HepG2 (cell line): ENCODE measurements at regions not wholly inside any gene's neighbourhood (a gene's known extent, or its start where the extent isn't known, plus 50 kb on each side); places are given as distances from the start of the nearest gene placed in this dataset.

Experiments
- CENPX ChIP-seq: sonication (generic); formaldehyde crosslinking; IDR thresholded peaks from 2 replicates; pipeline ENCODE4 v1.9.0; 2021; ENCODE audit warnings: mild to moderate bottlenecking, missing genetic modification reagents, moderate library complexity
- CHD2 ChIP-seq: IDR thresholded peaks from 2 replicates; pipeline ENCODE4 v1.6.1; 2011; ENCODE audit warnings: low read depth, low read length, improper control_type of control experiment
- ELF3 ChIP-seq: IDR thresholded peaks from 2 replicates; pipeline ENCODE4 v1.6.1; 2016; ENCODE audit warnings: missing genetic modification reagents, missing compliant biosample characterization
- FOSL2 ChIP-seq: sonication (generic); formaldehyde crosslinking; IDR thresholded peaks from 2 replicates; pipeline ENCODE4 v1.4.0; 2020; ENCODE audit warnings: missing genetic modification reagents
- GATAD2A ChIP-seq: IDR thresholded peaks from 2 replicates; pipeline ENCODE4 v1.6.1; 2016
- HMGA1 ChIP-seq: sonication (generic); formaldehyde crosslinking; conservative IDR thresholded peaks from 2 replicates; pipeline ENCODE4 v1.4.0; 2020; ENCODE audit warnings: missing genetic modification reagents
- KDM3A ChIP-seq: IDR thresholded peaks from 2 replicates; pipeline ENCODE4 v1.6.1; 2018; ENCODE audit warnings: low read depth, missing compliant biosample characterization
- KDM5B ChIP-seq: sonication (generic); formaldehyde crosslinking; IDR thresholded peaks from 2 replicates; pipeline ENCODE4 v1.4.0; 2020; ENCODE audit warnings: missing genetic modification reagents, mild to moderate bottlenecking, borderline replicate concordance
- KLF9 ChIP-seq: IDR thresholded peaks from 2 replicates; pipeline ENCODE4 v1.6.1; 2016; ENCODE audit warnings: low read depth
- MTF2 ChIP-seq: sonication (generic); formaldehyde crosslinking; IDR thresholded peaks from 2 replicates; pipeline ENCODE4 v1.5.0; 2020; ENCODE audit warnings: missing genetic modification reagents, borderline replicate concordance
- NONO ChIP-seq, 2 experiments: fragments of 450-650 bp in 1 of 2; sonication (generic) in 1 of 2; formaldehyde crosslinking in 1 of 2; IDR thresholded peaks in 1 of 2; conservative IDR thresholded peaks in 1 of 2; 2 replicates each; pipeline versions ENCODE4 v1.6.1 to v1.8.0; 2017 to 2022; ENCODE audit warnings: mild to moderate bottlenecking in 1 of 2, missing genetic modification reagents in 1 of 2, moderate library complexity in 1 of 2
- RXRB ChIP-seq: IDR thresholded peaks from 2 replicates; pipeline ENCODE4 v1.6.1; 2016; ENCODE audit warnings: borderline replicate concordance, missing genetic modification reagents, missing compliant biosample characterization
- SATB2 ChIP-seq: sonication (generic); formaldehyde crosslinking; IDR thresholded peaks from 2 replicates; pipeline ENCODE4 v1.5.0; 2020; ENCODE audit warnings: missing genetic modification reagents
- STAG1 ChIP-seq: sonication (generic); formaldehyde crosslinking; IDR thresholded peaks from 2 replicates; pipeline ENCODE4 v1.4.0; 2020; ENCODE audit warnings: missing genetic modification reagents
- XRCC5 ChIP-seq: fragments of 200-400 bp; formaldehyde crosslinking; optimal IDR thresholded peaks from 2 replicates; pipeline ENCODE3; 2017; ENCODE audit warnings: mild to moderate bottlenecking, low read length
- YEATS2 ChIP-seq: sonication (generic); formaldehyde crosslinking; IDR thresholded peaks from 2 replicates; pipeline ENCODE4 v1.4.0; 2020; ENCODE audit warnings: missing genetic modification reagents, borderline replicate concordance
- ZBTB7A ChIP-seq: sonication (generic); formaldehyde crosslinking; IDR thresholded peaks from 2 replicates; pipeline ENCODE4 v1.8.0; 2022; ENCODE audit warnings: mild to moderate bottlenecking, missing genetic modification reagents
- ZKSCAN5 ChIP-seq: sonication (generic); formaldehyde crosslinking; IDR thresholded peaks from 2 replicates; pipeline ENCODE4 v1.5.1; 2020; ENCODE audit warnings: mild to moderate bottlenecking, missing genetic modification reagents
- ZMYM3 ChIP-seq: sonication (generic); formaldehyde crosslinking; IDR thresholded peaks from 2 replicates; pipeline ENCODE4 v1.5.1; 2020; ENCODE audit warnings: mild to moderate bottlenecking, missing genetic modification reagents
- ZNF569 ChIP-seq: sonication (generic); formaldehyde crosslinking; IDR thresholded peaks from 2 replicates; pipeline ENCODE4 v1.5.0; 2020; ENCODE audit warnings: mild to moderate bottlenecking, missing genetic modification reagents, moderate library complexity, borderline replicate concordance
- ZNF782 ChIP-seq: sonication (generic); formaldehyde crosslinking; IDR thresholded peaks from 2 replicates; pipeline ENCODE4 v1.4.0; 2020; ENCODE audit warnings: missing genetic modification reagents, mild to moderate bottlenecking, borderline replicate concordance
- TF ChIP-seq, protein P1 (sequence below): IDR thresholded peaks from 2 replicates; pipeline ENCODE4 v1.6.1; 2016
- TF ChIP-seq, protein P2 (sequence below): sonication (generic); formaldehyde crosslinking; IDR thresholded peaks from 2 replicates; pipeline ENCODE4 v1.4.0; 2020; ENCODE audit warnings: mild to moderate bottlenecking, missing genetic modification reagents
- TF ChIP-seq, protein P3 (sequence below): sonication (generic); formaldehyde crosslinking; IDR thresholded peaks from 2 replicates; pipeline ENCODE4 v1.5.1; 2020; ENCODE audit warnings: mild to moderate bottlenecking, missing genetic modification reagents, borderline replicate concordance

DNA sequence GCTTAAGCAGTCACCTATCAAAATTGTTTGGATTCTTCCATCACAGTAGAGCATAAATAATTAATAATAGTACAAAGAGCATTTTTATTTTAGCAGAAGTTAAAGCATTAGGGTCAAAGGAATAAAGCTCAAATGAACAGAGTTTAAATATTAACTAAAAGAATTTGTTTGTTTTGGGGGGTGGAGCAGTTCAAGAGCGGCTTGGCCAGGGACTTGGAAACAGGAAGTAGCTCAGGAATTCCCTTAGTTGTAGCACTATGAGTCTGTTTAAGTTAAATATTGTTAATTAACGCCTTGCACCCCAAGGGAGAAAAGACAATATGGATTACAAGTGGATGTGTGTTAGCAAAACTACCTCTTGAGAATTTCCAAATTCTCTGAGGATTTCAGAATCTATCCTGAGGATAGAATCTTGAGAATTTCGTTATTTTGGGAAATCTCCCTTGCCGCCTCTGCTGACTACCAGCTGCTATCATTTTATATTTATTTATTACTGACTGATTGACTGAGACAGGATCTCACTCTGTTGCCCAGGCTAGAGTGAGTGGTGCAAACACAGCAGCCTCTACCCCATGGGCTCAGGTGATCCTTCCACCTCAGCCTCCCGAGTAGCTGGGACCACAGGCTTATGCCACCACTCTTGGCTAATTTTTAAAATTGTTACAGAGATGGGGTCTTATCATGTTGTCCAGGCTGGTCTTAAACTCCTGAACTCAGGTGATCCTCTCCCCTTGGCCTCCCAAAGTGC is 96.7 kb upstream of the CHD1 start (continued):
- TF ChIP-seq STAG1 (CRISPR knock-in tag) (no peak), KDM5B (no peak), FOSL2 (CRISPR knock-in tag) (no peak), YEATS2 (CRISPR knock-in tag) (no peak), SATB2 (CRISPR knock-in tag) (no peak), MTF2 (CRISPR knock-in tag) (no peak), ELF3 (peak; percentile 91), HMGA1 (CRISPR knock-in tag) (no peak), ZNF569 (CRISPR knock-in tag) (no peak), KLF9 (no peak), GATAD2A (CRISPR knock-in tag) (peak; percentile 30; the same call in 1 of the 2 replicates), CENPX (no peak), RXRB (CRISPR knock-in tag) (peak; percentile 33; the same call in 1 of the 2 replicates), ZKSCAN5 (CRISPR knock-in tag) (no peak), NONO (IDR thresholded peaks at IDR 0.05) (no peak), NONO (CRISPR knock-in tag; conservative IDR thresholded peaks at IDR 0.05) (no peak), ZNF782 (CRISPR knock-in tag) (peak; percentile 34; the same call in 1 of the 2 replicates), CHD2 (no peak), ZBTB7A (CRISPR knock-in tag) (no peak), ZMYM3 (peak; percentile 66; the same call in 1 of the 2 replicates), XRCC5 (no peak), KDM3A (CRISPR knock-in tag) (no peak)
- TF ChIP-seq, protein P1, sequence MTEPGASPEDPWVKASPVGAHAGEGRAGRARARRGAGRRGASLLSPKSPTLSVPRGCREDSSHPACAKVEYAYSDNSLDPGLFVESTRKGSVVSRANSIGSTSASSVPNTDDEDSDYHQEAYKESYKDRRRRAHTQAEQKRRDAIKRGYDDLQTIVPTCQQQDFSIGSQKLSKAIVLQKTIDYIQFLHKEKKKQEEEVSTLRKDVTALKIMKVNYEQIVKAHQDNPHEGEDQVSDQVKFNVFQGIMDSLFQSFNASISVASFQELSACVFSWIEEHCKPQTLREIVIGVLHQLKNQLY (CRISPR knock-in tag) = no peak
- TF ChIP-seq, protein P2, sequence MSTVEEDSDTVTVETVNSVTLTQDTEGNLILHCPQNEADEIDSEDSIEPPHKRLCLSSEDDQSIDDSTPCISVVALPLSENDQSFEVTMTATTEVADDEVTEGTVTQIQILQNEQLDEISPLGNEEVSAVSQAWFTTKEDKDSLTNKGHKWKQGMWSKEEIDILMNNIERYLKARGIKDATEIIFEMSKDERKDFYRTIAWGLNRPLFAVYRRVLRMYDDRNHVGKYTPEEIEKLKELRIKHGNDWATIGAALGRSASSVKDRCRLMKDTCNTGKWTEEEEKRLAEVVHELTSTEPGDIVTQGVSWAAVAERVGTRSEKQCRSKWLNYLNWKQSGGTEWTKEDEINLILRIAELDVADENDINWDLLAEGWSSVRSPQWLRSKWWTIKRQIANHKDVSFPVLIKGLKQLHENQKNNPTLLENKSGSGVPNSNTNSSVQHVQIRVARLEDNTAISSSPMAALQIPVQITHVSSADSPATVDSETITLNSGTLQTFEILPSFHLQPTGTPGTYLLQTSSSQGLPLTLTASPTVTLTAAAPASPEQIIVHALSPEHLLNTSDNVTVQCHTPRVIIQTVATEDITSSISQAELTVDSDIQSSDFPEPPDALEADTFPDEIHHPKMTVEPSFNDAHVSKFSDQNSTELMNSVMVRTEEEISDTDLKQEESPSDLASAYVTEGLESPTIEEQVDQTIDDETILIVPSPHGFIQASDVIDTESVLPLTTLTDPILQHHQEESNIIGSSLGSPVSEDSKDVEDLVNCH (CRISPR knock-in tag) = no peak
- TF ChIP-seq, protein P3, sequence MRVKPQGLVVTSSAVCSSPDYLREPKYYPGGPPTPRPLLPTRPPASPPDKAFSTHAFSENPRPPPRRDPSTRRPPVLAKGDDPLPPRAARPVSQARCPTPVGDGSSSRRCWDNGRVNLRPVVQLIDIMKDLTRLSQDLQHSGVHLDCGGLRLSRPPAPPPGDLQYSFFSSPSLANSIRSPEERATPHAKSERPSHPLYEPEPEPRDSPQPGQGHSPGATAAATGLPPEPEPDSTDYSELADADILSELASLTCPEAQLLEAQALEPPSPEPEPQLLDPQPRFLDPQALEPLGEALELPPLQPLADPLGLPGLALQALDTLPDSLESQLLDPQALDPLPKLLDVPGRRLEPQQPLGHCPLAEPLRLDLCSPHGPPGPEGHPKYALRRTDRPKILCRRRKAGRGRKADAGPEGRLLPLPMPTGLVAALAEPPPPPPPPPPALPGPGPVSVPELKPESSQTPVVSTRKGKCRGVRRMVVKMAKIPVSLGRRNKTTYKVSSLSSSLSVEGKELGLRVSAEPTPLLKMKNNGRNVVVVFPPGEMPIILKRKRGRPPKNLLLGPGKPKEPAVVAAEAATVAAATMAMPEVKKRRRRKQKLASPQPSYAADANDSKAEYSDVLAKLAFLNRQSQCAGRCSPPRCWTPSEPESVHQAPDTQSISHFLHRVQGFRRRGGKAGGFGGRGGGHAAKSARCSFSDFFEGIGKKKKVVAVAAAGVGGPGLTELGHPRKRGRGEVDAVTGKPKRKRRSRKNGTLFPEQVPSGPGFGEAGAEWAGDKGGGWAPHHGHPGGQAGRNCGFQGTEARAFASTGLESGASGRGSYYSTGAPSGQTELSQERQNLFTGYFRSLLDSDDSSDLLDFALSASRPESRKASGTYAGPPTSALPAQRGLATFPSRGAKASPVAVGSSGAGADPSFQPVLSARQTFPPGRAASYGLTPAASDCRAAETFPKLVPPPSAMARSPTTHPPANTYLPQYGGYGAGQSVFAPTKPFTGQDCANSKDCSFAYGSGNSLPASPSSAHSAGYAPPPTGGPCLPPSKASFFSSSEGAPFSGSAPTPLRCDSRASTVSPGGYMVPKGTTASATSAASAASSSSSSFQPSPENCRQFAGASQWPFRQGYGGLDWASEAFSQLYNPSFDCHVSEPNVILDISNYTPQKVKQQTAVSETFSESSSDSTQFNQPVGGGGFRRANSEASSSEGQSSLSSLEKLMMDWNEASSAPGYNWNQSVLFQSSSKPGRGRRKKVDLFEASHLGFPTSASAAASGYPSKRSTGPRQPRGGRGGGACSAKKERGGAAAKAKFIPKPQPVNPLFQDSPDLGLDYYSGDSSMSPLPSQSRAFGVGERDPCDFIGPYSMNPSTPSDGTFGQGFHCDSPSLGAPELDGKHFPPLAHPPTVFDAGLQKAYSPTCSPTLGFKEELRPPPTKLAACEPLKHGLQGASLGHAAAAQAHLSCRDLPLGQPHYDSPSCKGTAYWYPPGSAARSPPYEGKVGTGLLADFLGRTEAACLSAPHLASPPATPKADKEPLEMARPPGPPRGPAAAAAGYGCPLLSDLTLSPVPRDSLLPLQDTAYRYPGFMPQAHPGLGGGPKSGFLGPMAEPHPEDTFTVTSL (CRISPR knock-in tag) = peak; percentile 59; the same call in 1 of the 2 replicates
